ENCODE measurements at regions not wholly inside any gene's neighbourhood (a gene's known extent, or its start where the extent isn't known, plus 50 kb on each side); places are given as distances from the start of the nearest gene placed in this dataset.

DNA sequence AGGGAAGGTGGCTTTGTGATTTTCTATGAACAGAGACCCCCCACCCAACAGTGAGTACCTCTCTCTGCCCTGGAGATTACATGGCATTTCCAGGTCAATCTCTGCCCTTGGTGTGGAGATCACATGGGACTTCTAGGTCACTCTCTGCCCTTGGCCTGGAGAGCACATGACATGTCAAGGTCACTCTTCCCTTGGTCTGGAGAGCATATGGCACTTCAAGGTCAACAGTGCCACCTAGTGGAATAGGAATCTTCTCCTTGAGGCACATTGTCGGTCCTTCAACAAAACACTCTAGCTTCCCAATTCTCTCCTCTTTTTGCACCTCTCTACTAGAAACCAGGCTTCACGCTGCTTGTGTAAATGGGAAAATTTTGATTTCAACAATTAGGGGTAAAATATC is 66.2 kb upstream of the TACR3 start:
- Histone ChIP-seq H3K27me3 (ENCODE audit: insufficient read depth, low read length) (no peaks in the 10 kb centered on the region), H3K9ac (ENCODE audit: extremely low read depth, insufficient read length, low read length) (no peak overlapping the region), H3K4ac (ENCODE audit: low read depth, low read length) (no peak overlapping the region), H2BK120ac (ENCODE audit: low read depth, low read length, poor library complexity, severe bottlenecking) (no peak overlapping the region), H3K79me2 (ENCODE audit: insufficient read depth, low read length) (no peaks in the 10 kb centered on the region), H3K27ac (ENCODE audit: insufficient read length, low read depth, low read length) (no peak overlapping the region), H3K56ac (ENCODE audit: insufficient read length, low read depth, low read length) (no peak overlapping the region), H2BK5ac (ENCODE audit: insufficient read length, low read length) (no peak overlapping the region), H3K4me2 (ENCODE audit: insufficient read depth, insufficient read length, low read length) (no peak overlapping the region), H4K5ac (ENCODE audit: insufficient read length, low read depth, low read length) (no peak overlapping the region), H3K23ac (ENCODE audit: insufficient read length, low read depth, low read length) (no peak overlapping the region), H3K14ac (ENCODE audit: insufficient read depth, low read length) (no peak overlapping the region), H3K23me2 (ENCODE audit: insufficient read length, low read depth, low read length, poor library complexity, severe bottlenecking) (no peaks in the 10 kb centered on the region), H4K8ac (replicated peaks; ENCODE audit: insufficient read length, low read depth, low read length) (no peak overlapping the region), H2BK15ac (ENCODE audit: low read depth, low read length) (no peak overlapping the region), H3T11ph (ENCODE audit: low read length) (no peak overlapping the region), H3K18ac (ENCODE audit: insufficient read length, low read depth, low read length) (no peak overlapping the region), H4K20me1 (ENCODE audit: control insufficient read depth, insufficient read depth, insufficient read length) (no peaks in the 10 kb centered on the region), H2BK20ac (ENCODE audit: low read depth, low read length, poor library complexity, severe bottlenecking) (no peak overlapping the region), H2BK12ac (ENCODE audit: insufficient read length, low read depth, low read length) (no peak overlapping the region), H4K91ac (ENCODE audit: insufficient read length, low read depth, low read length) (no peak overlapping the region), H2AK5ac (ENCODE audit: insufficient read length, low read length) (no peak overlapping the region), H2AFZ (ENCODE audit: low read length) (no peak overlapping the region), H3K79me1 (ENCODE audit: insufficient read depth, low read depth, low read length, poor library complexity, severe bottlenecking) (no peaks in the 10 kb centered on the region), H3K4me1 (ENCODE audit: insufficient read depth, low read length) (no peaks in the 10 kb centered on the region), H3K9me3 (ENCODE audit: control insufficient read depth, low read depth, low read length) (peaks cover 9% of the 10 kb centered on the region)
- peak overlapping the region in 1 of 3 experiments; percentile 81; a peak in 1 of 7 replicates for H3K27ac Mint-ChIP-seq
- no CpG with 5 or more reads among the region's 2 CpGs for WGBS (ENCODE audit: extremely low coverage, insufficient read length, low lambda C conversion rate)
- H3K4me3 Mint-ChIP-seq = no peak overlapping the region
- DNase-seq = peak; percentile 67
- peaks cover 1% of the 10 kb centered on the region; the same call in 1 of the 2 replicates for H3K27me3 Mint-ChIP-seq (ENCODE audit: low read depth)
- TF ChIP-seq, protein P1, sequence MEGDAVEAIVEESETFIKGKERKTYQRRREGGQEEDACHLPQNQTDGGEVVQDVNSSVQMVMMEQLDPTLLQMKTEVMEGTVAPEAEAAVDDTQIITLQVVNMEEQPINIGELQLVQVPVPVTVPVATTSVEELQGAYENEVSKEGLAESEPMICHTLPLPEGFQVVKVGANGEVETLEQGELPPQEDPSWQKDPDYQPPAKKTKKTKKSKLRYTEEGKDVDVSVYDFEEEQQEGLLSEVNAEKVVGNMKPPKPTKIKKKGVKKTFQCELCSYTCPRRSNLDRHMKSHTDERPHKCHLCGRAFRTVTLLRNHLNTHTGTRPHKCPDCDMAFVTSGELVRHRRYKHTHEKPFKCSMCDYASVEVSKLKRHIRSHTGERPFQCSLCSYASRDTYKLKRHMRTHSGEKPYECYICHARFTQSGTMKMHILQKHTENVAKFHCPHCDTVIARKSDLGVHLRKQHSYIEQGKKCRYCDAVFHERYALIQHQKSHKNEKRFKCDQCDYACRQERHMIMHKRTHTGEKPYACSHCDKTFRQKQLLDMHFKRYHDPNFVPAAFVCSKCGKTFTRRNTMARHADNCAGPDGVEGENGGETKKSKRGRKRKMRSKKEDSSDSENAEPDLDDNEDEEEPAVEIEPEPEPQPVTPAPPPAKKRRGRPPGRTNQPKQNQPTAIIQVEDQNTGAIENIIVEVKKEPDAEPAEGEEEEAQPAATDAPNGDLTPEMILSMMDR (conservative IDR thresholded peaks at IDR 0.05) = peak; percentile 87
- H3K4me1 Mint-ChIP-seq = no peaks in the 10 kb centered on the region
- peaks cover 0 to 12% (median 7%) of the 10 kb centered on the region in 3 experiments; a peak in 5 of 7 replicates for H3K36me3 Mint-ChIP-seq (ENCODE audit: insufficient read depth in 1 of 3, low read depth in 3 of 3)
- H3K9me3 Mint-ChIP-seq = peaks cover 7 to 17% of the 10 kb centered on the region in 2 experiments

Measured in H9 (cell line).